ENCODE measurements at regions not wholly inside any gene's neighbourhood (a gene's known extent, or its start where the extent isn't known, plus 50 kb on each side); places are given as distances from the start of the nearest gene placed in this dataset.

DNA sequence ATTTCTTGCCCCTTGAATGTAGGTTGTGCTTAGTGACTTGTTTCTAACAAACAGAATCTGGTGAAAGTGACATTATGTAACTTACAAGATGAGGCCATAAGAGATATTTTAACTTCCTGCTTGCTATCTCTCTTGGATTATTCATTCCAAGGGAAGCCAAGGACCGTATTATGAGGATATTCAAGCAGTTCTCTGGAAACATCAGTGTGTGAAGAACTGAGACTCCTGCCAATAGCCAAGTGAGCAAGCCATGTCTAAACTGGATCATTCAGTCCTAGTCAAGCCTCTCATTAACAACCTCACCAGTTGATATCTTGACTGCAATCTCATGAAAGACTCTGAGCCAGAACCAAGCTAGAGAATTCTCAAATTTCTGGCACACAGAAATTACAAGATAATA is 765.1 kb upstream of the SLC8A1 start:
- TF ChIP-seq POLR2A (IDR thresholded peaks at IDR 0.05), result no peak
- TF ChIP-seq, protein P1, sequence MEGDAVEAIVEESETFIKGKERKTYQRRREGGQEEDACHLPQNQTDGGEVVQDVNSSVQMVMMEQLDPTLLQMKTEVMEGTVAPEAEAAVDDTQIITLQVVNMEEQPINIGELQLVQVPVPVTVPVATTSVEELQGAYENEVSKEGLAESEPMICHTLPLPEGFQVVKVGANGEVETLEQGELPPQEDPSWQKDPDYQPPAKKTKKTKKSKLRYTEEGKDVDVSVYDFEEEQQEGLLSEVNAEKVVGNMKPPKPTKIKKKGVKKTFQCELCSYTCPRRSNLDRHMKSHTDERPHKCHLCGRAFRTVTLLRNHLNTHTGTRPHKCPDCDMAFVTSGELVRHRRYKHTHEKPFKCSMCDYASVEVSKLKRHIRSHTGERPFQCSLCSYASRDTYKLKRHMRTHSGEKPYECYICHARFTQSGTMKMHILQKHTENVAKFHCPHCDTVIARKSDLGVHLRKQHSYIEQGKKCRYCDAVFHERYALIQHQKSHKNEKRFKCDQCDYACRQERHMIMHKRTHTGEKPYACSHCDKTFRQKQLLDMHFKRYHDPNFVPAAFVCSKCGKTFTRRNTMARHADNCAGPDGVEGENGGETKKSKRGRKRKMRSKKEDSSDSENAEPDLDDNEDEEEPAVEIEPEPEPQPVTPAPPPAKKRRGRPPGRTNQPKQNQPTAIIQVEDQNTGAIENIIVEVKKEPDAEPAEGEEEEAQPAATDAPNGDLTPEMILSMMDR (IDR thresholded peaks at IDR 0.05), result no peak

Data from esophagus squamous epithelium (tissue), 4 donors.